Spleen (tissue), 11 donors: ENCODE measurements at regions not wholly inside any gene's neighbourhood (a gene's known extent, or its start where the extent isn't known, plus 50 kb on each side); places are given as distances from the start of the nearest gene placed in this dataset.

ENCODE experiments used
- DNase-seq: peaks from one replicate; pipeline ENCODE4 v3.0.0-alpha.2; 2020
- H3K27ac ChIP-seq, 8 donors: fragments of 200-600 bp; sonication (generic) in 7 of 8; 1 replicate in 4 of 8; 2 replicates in 4 of 8; pipeline versions ENCODE4 v1.5.0 to v1.8.0; 2016 to 2021; ENCODE audit warnings: inconsistent platforms in 4 of 8, mild to moderate bottlenecking in 4 of 8, moderate library complexity in 1 of 8
- H3K27me3 ChIP-seq, 7 donors: fragments of 200-600 bp; sonication (generic) in 6 of 7; replicated peaks in 1 of 7; 1 replicate in 4 of 7; 2 replicates in 3 of 7; pipeline versions ENCODE4 v1.5.0 to v1.8.0; 2016 to 2021; ENCODE audit warnings: inconsistent platforms in 3 of 7, mild to moderate bottlenecking in 1 of 7
- H3K36me3 ChIP-seq, 6 donors: fragments of 200-600 bp; sonication (generic) in 5 of 6; 1 replicate in 4 of 6; 2 replicates in 2 of 6; pipeline versions ENCODE4 v1.5.0 to v1.8.0; 2016 to 2021; ENCODE audit warnings: inconsistent platforms in 2 of 6
- H3K4me1 ChIP-seq, 6 donors: fragments of 200-600 bp; sonication (generic) in 5 of 6; 1 replicate in 3 of 6; 2 replicates in 3 of 6; pipeline versions ENCODE4 v1.5.0 to v1.8.0; 2016 to 2021; ENCODE audit warnings: inconsistent platforms in 3 of 6
- H3K4me3 ChIP-seq, 8 donors: fragments of 200-600 bp; sonication (generic) in 7 of 8; 1 replicate in 4 of 8; 2 replicates in 4 of 8; pipeline versions ENCODE4 v1.5.0 to v1.8.0; 2016 to 2021; ENCODE audit warnings: inconsistent platforms in 4 of 8, mild to moderate bottlenecking in 4 of 8, moderate library complexity in 2 of 8
- H3K9me3 ChIP-seq, 8 donors: fragments of 200-600 bp; sonication (generic) in 7 of 8; 1 replicate in 4 of 8; 2 replicates in 4 of 8; pipeline versions ENCODE4 v1.5.0 to v1.8.0; 2016 to 2021; ENCODE audit warnings: inconsistent platforms in 4 of 8
- POLR2A ChIP-seq, 3 donors: fragments of 450-650 bp; IDR thresholded peaks; one replicate each; pipeline ENCODE4 v1.5.1; 2017; ENCODE audit warnings: antibody characterized with exemption in 3 of 3, mild to moderate bottlenecking in 1 of 3
- POLR2AphosphoS5 ChIP-seq, 3 donors: sonication (generic); formaldehyde crosslinking; IDR thresholded peaks; one replicate each; pipeline ENCODE4 v1.5.1; 2017; ENCODE audit warnings: antibody characterized with exemption in 3 of 3
- WGBS, 5 donors: extraction: QIAGEN DNeasy Blood & Tissue Kit in 3 of 5; methylation state at CpG; one replicate each; pipeline versions ENCODE4 v1.1.5 to v1.1.7; 2013 to 2018; 5-methylcytosine and 5-hydroxymethylcytosine counted together
- intact Hi-C: fragments of 100-400 bp; cut with DNase I; formaldehyde crosslinking; loops from one replicate; pipeline ENCODE4 v1.15.0; 2023; ENCODE audit warnings: low total_unique reads
- TF ChIP-seq, protein P1 (sequence below), 11 experiments: fragments of 200-600 bp in 7 of 11; fragments of 450-650 bp in 4 of 11; sonication (generic) in 4 of 11; IDR thresholded peaks in 8 of 11; conservative IDR thresholded peaks in 3 of 11; 1 replicate in 7 of 11; 2 replicates in 4 of 11; pipeline versions ENCODE4 v1.4.0 to v1.8.0; 2016 to 2021; ENCODE audit warnings: antibody characterized with exemption in 11 of 11, inconsistent platforms in 4 of 11, mild to moderate bottlenecking in 1 of 11
- donor health status: healthy with polysubstance abuse.
- donor health status: DM: no; HTN: no; CAD: no; lungs with moderate emphysema.
- donor health status: DM: no; HTN: no; CAD: no.
- donor health status: Bipolar disorder and iron deficiency.
- donor health status: healthy.
- donor health status: DM: no; HTN: no; CAD: no.
- donor health status: DM: yes; HTN: yes; CAD: no.

DNA sequence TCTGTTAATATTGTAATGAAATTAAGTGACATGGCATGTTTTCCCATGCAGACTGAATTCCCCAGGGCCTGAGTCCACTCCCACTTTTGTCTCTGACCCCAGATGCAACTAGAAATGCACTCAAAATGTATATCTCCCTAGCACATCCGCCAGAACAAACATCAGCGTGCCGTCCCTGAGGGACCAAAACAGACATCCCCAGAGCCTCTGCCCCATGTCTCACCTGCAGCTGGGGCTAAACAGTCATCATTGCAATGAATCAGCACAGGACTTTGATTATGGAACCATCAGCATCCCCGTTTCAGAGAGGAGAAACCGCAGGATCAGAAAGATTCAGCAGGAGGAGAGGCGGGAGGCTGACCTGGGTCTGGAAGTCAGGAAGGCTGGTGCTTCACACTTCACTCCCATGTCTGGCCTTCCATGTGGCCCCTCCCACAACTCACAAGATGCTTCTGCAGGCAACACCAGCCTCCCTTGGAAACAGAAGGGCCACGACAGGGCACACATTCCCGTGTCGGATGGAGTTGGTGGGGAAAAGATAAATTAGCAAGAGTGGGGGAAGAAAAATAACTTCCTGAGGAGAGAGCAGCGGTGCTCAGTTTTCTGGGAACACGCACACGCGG is 130.6 kb upstream of the VSTM2B start:
- H3K36me3 ChIP-seq, result no peaks in the 10 kb centered on the region
- DNase-seq, result no peak
- H3K9me3 ChIP-seq, result peaks cover 9 to 28% (median 20%) of the 10 kb centered on the region in 8 donors
- peaks cover 0 to 14% (median 0%) of the 10 kb centered on the region in 7 donors for H3K27me3 ChIP-seq
- 55 to 66% (median 61%) methylated on average over 13 of the region's 13 CpGs for WGBS, 5 donors
- TF ChIP-seq, protein P1, sequence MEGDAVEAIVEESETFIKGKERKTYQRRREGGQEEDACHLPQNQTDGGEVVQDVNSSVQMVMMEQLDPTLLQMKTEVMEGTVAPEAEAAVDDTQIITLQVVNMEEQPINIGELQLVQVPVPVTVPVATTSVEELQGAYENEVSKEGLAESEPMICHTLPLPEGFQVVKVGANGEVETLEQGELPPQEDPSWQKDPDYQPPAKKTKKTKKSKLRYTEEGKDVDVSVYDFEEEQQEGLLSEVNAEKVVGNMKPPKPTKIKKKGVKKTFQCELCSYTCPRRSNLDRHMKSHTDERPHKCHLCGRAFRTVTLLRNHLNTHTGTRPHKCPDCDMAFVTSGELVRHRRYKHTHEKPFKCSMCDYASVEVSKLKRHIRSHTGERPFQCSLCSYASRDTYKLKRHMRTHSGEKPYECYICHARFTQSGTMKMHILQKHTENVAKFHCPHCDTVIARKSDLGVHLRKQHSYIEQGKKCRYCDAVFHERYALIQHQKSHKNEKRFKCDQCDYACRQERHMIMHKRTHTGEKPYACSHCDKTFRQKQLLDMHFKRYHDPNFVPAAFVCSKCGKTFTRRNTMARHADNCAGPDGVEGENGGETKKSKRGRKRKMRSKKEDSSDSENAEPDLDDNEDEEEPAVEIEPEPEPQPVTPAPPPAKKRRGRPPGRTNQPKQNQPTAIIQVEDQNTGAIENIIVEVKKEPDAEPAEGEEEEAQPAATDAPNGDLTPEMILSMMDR (IDR thresholded peaks at IDR 0.05 in 8 of 11, conservative IDR thresholded peaks at IDR 0.05 in 3 of 11), result no peak
- TF ChIP-seq POLR2A (IDR thresholded peaks at IDR 0.05) (no peak), POLR2AphosphoS5 (IDR thresholded peaks at IDR 0.05) (no peak)
- H3K27ac ChIP-seq, result no peak overlapping the region
- no peaks in the 10 kb centered on the region for H3K4me1 ChIP-seq
- intact Hi-C loops, result no loop called here
- H3K4me3 ChIP-seq, result no peak overlapping the region

DNA sequence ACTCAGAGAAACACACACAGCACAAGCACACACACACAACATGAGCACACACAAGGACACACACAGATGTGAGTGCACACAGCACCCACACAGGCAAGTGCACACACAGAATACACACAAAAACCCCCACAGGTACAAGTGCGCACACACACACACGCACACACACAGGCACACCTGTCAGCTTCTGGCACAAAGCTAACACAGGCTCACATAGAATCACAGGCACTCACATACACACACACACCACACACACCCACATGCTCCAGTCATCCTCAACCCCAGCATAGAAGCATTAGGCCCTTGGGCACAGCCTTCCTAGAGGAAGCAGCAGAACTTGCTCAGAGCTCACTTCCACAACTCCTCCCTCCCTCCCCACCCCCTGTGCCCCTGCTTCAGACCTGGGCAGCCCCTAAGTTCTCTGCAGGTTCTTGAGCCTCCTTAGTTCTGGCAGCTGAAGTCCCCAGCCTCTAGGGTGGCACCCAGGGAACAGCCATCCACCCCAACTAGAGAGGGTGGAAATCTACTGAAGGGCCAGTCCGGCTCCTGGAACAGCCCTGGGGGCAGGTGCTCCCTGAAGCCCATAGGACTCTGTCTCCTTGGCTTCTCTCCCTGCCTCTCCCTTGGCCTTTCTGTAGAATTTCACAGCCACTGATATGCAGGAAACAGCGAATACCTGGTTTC is 129.9 kb upstream of the VSTM2B start:
- no peak for DNase-seq
- Histone ChIP-seq H3K27me3 (peaks cover 0 to 14% (median 0%) of the 10 kb centered on the region in 7 donors), H3K27ac (no peak overlapping the region), H3K4me1 (no peaks in the 10 kb centered on the region), H3K9me3 (peaks cover 9 to 21% (median 19%) of the 10 kb centered on the region in 8 donors), H3K4me3 (no peak overlapping the region), H3K36me3 (no peaks in the 10 kb centered on the region)
- intact Hi-C loops, result no loop called here
- TF ChIP-seq, protein P1 (IDR thresholded peaks at IDR 0.05 in 8 of 11, conservative IDR thresholded peaks at IDR 0.05 in 3 of 11), result no peak
- no peak for TF ChIP-seq POLR2AphosphoS5 (IDR thresholded peaks at IDR 0.05)
- 88 to 93% (median 90%) methylated on average over 4 of the region's 4 CpGs for WGBS, 5 donors

DNA sequence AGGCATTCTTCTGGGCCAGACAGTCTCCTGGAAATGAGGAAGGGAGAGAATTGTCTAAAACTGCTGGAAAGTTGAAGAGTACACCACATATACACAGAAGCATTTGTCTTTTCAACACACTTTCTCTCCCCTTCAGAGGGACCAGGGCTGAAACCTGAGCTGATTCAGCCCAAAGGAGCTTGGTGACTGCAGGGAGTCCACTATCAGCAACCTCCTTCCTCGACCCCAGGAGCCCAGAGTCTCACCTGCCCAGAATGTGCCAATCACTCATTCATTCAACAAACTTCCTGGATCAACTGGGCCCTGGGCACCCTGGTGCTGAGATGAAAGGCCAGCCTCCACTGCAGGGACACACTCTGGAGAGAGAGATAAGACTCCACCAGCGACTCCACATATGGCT is 128.9 kb upstream of the VSTM2B start:
- Histone ChIP-seq H3K4me3 (no peak overlapping the region), H3K4me1 (peaks cover 0 to 7% (median 0%) of the 10 kb centered on the region in 6 donors), H3K9me3 (peaks cover under 1 to 11% (median 9%) of the 10 kb centered on the region in 8 donors), H3K27me3 (peaks cover 0 to 14% (median 0%) of the 10 kb centered on the region in 7 donors), H3K36me3 (no peaks in the 10 kb centered on the region), H3K27ac (no peak overlapping the region)
- DNase-seq, result no peak
- intact Hi-C loops, result no loop called here
- no peak for TF ChIP-seq POLR2AphosphoS5 (IDR thresholded peaks at IDR 0.05)
- TF ChIP-seq POLR2A (IDR thresholded peaks at IDR 0.05), result no peak
- TF ChIP-seq, protein P1 (IDR thresholded peaks at IDR 0.05 in 8 of 11, conservative IDR thresholded peaks at IDR 0.05 in 3 of 11), result no peak
- WGBS, 5 donors, result 21 to 34% (median 28%) methylated on average over 2 of the region's 2 CpGs

DNA sequence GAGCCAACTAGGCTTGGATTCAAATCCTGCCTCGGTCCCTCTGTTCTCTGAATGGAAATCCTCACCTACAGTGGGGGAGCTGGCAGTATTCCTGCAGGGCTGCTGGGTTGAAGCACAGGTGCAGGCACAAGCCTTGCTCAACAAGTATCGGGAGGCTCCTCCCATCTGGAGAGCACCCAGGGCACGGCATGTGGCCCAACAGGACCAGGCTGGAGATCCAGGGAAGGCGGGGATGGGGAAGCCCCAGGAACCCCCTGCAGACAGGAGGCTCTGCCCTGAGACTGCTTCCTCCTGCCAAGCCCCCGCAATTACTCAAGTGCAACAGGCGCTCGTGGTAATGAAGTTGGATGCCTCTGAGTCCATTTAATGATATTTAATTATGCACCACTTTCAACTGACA is 128.0 kb upstream of the VSTM2B start:
- Histone ChIP-seq H3K4me1 (peaks cover 0 to 8% (median 0%) of the 10 kb centered on the region in 6 donors), H3K27me3 (peaks cover 0 to 14% (median 0%) of the 10 kb centered on the region in 7 donors), H3K27ac (no peak overlapping the region), H3K9me3 (peaks cover 0 to 3% (median under 1%) of the 10 kb centered on the region in 8 donors), H3K4me3 (no peak overlapping the region), H3K36me3 (no peaks in the 10 kb centered on the region)
- DNase-seq, result no peak
- TF ChIP-seq, protein P1 (IDR thresholded peaks at IDR 0.05 in 8 of 11, conservative IDR thresholded peaks at IDR 0.05 in 3 of 11), result no peak
- TF ChIP-seq POLR2AphosphoS5 (IDR thresholded peaks at IDR 0.05), result no peak
- TF ChIP-seq POLR2A (IDR thresholded peaks at IDR 0.05), result no peak
- WGBS, 5 donors, result 65 to 75% (median 72%) methylated on average over 7 of the region's 7 CpGs
- intact Hi-C loops, result no loop called here
